Upper lobe of left lung (tissue), 4 donors: ENCODE measurements at regions not wholly inside any gene's neighbourhood (a gene's known extent, or its start where the extent isn't known, plus 50 kb on each side); places are given as distances from the start of the nearest gene placed in this dataset.

Experiments used
- CTCF ChIP-seq, 6 experiments: fragments of 450-650 bp in 4 of 6; fragments of 200-600 bp in 2 of 6; sonication (generic) in 2 of 6; IDR thresholded peaks; one replicate each; pipeline ENCODE4 v1.5.1; 2016 to 2019; ENCODE audit warnings: antibody characterized with exemption in 6 of 6
- POLR2A ChIP-seq, 4 donors: fragments of 450-650 bp; IDR thresholded peaks; one replicate each; pipeline ENCODE4 v1.5.1; 2016 to 2017; ENCODE audit warnings: antibody characterized with exemption in 4 of 4, mild to moderate bottlenecking in 2 of 4

- TF ChIP-seq CTCF (IDR thresholded peaks at IDR 0.05) (no peak), POLR2A (IDR thresholded peaks at IDR 0.05) (no peak)
These were observed 113.7 kb downstream of the RAB11FIP2 start for GRCh38 chr10:117933036-117933435.
